Gastroesophageal sphincter (tissue), 4 donors: ENCODE measurements at regions not wholly inside any gene's neighbourhood (a gene's known extent, or its start where the extent isn't known, plus 50 kb on each side); places are given as distances from the start of the nearest gene placed in this dataset.

Experiments
- ATAC-seq: fragments of 150-250 bp; one replicate; pipeline ENCODE4 v1.9.1; 2016; ENCODE audit warnings: mild to moderate bottlenecking, moderate library complexity
- H3K27ac ChIP-seq, 4 donors: fragments of 200-600 bp; sonication (generic) in 3 of 4; 1 replicate in 3 of 4; 2 replicates in 1 of 4; pipeline ENCODE4 v1.5.1; 2016 to 2019
- H3K27me3 ChIP-seq: fragments of 200-600 bp; sonication (generic); one replicate; pipeline ENCODE4 v1.5.1; 2019
- H3K36me3 ChIP-seq, 2 donors: fragments of 200-600 bp; sonication (generic); one replicate each; pipeline ENCODE4 v1.5.1; 2019; ENCODE audit warnings: control low read depth in 1 of 2
- H3K4me1 ChIP-seq, 3 donors: fragments of 200-600 bp; sonication (generic); 1 replicate in 2 of 3; 2 replicates in 1 of 3; pipeline ENCODE4 v1.5.1; 2016 to 2019; ENCODE audit warnings: control low read depth in 2 of 3
- H3K4me3 ChIP-seq, 2 donors: fragments of 200-600 bp; sonication (generic); one replicate each; pipeline ENCODE4 v1.5.1; 2019; ENCODE audit warnings: mild to moderate bottlenecking in 1 of 2, moderate library complexity in 1 of 2
- H3K9me3 ChIP-seq, 3 donors: fragments of 200-600 bp; sonication (generic); one replicate each; pipeline ENCODE4 v1.5.1; 2017 to 2019; ENCODE audit warnings: control low read depth in 2 of 3
- CTCF ChIP-seq, 4 experiments: fragments of 200-600 bp in 2 of 4; fragments of 450-650 bp in 2 of 4; sonication (generic) in 1 of 4; IDR thresholded peaks; one replicate each; pipeline ENCODE4 v1.5.1; 2017 to 2019; ENCODE audit warnings: antibody characterized with exemption in 4 of 4, mild to moderate bottlenecking in 2 of 4, moderate library complexity in 2 of 4
- EP300 ChIP-seq: sonication (generic); formaldehyde crosslinking; IDR thresholded peaks from one replicate; pipeline ENCODE4 v1.6.1; 2017; ENCODE audit warnings: antibody characterized with exemption, mild to moderate bottlenecking
- POLR2A ChIP-seq, 2 donors: fragments of 450-650 bp; IDR thresholded peaks; one replicate each; pipeline ENCODE4 v1.6.1; 2017; ENCODE audit warnings: antibody characterized with exemption in 2 of 2, mild to moderate bottlenecking in 2 of 2, moderate library complexity in 1 of 2
- POLR2AphosphoS5 ChIP-seq: sonication (generic); formaldehyde crosslinking; IDR thresholded peaks from one replicate; pipeline ENCODE4 v1.6.1; 2017; ENCODE audit warnings: antibody characterized with exemption
- WGBS, 2 donors: methylation state at CpG; one replicate each; pipeline ENCODE4 v1.1.5; 2018; ENCODE audit warnings: low coverage in 1 of 2; 5-methylcytosine and 5-hydroxymethylcytosine counted together

- TF ChIP-seq CTCF (IDR thresholded peaks at IDR 0.05) (no peak), POLR2AphosphoS5 (no peak), POLR2A (IDR thresholded peaks at IDR 0.05) (no peak), EP300 (no peak)
- no peak for ATAC-seq
- H3K4me3 ChIP-seq, result no peak overlapping the region
- H3K9me3 ChIP-seq, result no peaks in the 10 kb centered on the region
- 59 to 71% methylated on average over 3 of the region's 3 CpGs for WGBS, 2 donors
- no peak overlapping the region for H3K27ac ChIP-seq
- H3K4me1 ChIP-seq, result no peaks in the 10 kb centered on the region
- peaks cover 9% of the 10 kb centered on the region for H3K27me3 ChIP-seq
- no peaks in the 10 kb centered on the region for H3K36me3 ChIP-seq
Measured at GRCh38 chr10:8400892-8401291, 346.4 kb downstream of the GATA3 start.

GRCh38 chr10:8401531-8401930 lies 347.0 kb downstream of the GATA3 start:
- no peak for ATAC-seq
- TF ChIP-seq EP300, result no peak
- TF ChIP-seq POLR2A (IDR thresholded peaks at IDR 0.05), result no peak
- no peak for TF ChIP-seq CTCF (IDR thresholded peaks at IDR 0.05)
- TF ChIP-seq POLR2AphosphoS5, result no peak
- H3K27ac ChIP-seq, result no peak overlapping the region
- no peaks in the 10 kb centered on the region for H3K36me3 ChIP-seq
- H3K27me3 ChIP-seq, result peaks cover 9% of the 10 kb centered on the region
- 73 to 76% methylated on average over 4 of the region's 4 CpGs for WGBS, 2 donors
- H3K9me3 ChIP-seq, result no peaks in the 10 kb centered on the region
- H3K4me3 ChIP-seq, result no peak overlapping the region
- H3K4me1 ChIP-seq, result no peaks in the 10 kb centered on the region

- H3K4me1 ChIP-seq, result no peaks in the 10 kb centered on the region
- TF ChIP-seq EP300 (no peak), POLR2A (IDR thresholded peaks at IDR 0.05) (no peak), CTCF (IDR thresholded peaks at IDR 0.05) (no peak), POLR2AphosphoS5 (no peak)
- H3K4me3 ChIP-seq, result no peak overlapping the region
- H3K36me3 ChIP-seq, result no peaks in the 10 kb centered on the region
- no peaks in the 10 kb centered on the region for H3K9me3 ChIP-seq
- H3K27me3 ChIP-seq, result peaks cover 9% of the 10 kb centered on the region
- no peak overlapping the region for H3K27ac ChIP-seq
- no peak for ATAC-seq
- 43 to 51% methylated on average over 4 of the region's 4 CpGs for WGBS, 2 donors
Measured at GRCh38 chr10:8402576-8402975, 348.1 kb downstream of the GATA3 start.

GRCh38 chr10:8403711-8404371 lies 349.4 kb downstream of the GATA3 start:
- Histone ChIP-seq H3K9me3 (no peaks in the 10 kb centered on the region), H3K27ac (no peak overlapping the region), H3K4me3 (no peak overlapping the region), H3K27me3 (peaks cover 12% of the 10 kb centered on the region), H3K4me1 (no peaks in the 10 kb centered on the region), H3K36me3 (no peaks in the 10 kb centered on the region)
- TF ChIP-seq POLR2A (IDR thresholded peaks at IDR 0.05) (no peak), CTCF (IDR thresholded peaks at IDR 0.05) (no peak), POLR2AphosphoS5 (no peak), EP300 (no peak)
- ATAC-seq, result no peak
- 56% methylated on average over 2 of the region's 4 CpGs for WGBS, 2 donors

- TF ChIP-seq CTCF (IDR thresholded peaks at IDR 0.05) (no peak), EP300 (no peak), POLR2AphosphoS5 (no peak), POLR2A (IDR thresholded peaks at IDR 0.05) (no peak)
- H3K4me3 ChIP-seq, result no peak overlapping the region
- H3K27me3 ChIP-seq, result peaks cover 12% of the 10 kb centered on the region
- H3K4me1 ChIP-seq, result no peaks in the 10 kb centered on the region
- H3K9me3 ChIP-seq, result no peaks in the 10 kb centered on the region
- H3K27ac ChIP-seq, result no peak overlapping the region
- no peaks in the 10 kb centered on the region for H3K36me3 ChIP-seq
- ATAC-seq, result no peak
- WGBS, 2 donors, result 33 to 50% methylated on average over 1 of the region's 1 CpG
Measured at GRCh38 chr10:8404721-8405120, 350.2 kb downstream of the GATA3 start.
